DMS153 (cell line): ENCODE measurements at regions not wholly inside any gene's neighbourhood (a gene's known extent, or its start where the extent isn't known, plus 50 kb on each side); places are given as distances from the start of the nearest gene placed in this dataset.
A peak's percentile ranks its signal among the peaks of the same experiment; 100 is the strongest.

Experiments
- DNase-seq: peaks from one replicate; lab custom pipeline; 2025; lab: John Stamatoyannopoulos, UW

DNA sequence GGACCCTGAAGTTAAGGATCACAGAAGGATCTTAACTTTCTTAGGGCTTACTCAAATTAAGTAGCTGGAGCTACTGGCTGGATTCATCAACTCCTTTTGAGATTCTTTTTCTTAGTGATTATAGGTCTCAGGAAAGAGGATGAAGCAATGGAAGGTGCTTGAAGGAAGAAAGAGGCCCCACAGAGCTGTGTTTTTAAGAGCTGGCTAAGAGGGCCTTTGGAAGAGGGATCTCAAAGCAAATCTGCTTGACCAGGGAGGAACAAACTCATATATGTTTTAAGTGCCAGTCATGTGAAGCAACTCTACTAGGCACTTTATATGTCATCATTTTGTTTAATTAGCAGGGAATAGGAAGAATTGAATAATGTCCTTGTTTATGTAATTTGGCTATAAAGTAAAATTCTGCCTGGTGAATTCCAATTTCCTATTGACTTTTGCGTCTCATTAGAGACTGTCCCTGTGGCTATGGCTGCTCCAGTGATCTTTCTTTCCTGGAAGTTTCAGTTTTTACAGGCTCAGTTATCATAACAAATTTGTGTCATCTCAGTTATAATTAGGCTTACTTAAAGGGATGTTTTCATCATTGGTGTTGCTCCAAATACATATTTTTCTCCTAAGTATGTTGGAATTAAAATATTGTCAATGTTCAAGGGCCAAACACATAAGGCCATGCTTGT, 222.8 kb upstream of the CITED2 start:
- DNase-seq: no peak

DNA sequence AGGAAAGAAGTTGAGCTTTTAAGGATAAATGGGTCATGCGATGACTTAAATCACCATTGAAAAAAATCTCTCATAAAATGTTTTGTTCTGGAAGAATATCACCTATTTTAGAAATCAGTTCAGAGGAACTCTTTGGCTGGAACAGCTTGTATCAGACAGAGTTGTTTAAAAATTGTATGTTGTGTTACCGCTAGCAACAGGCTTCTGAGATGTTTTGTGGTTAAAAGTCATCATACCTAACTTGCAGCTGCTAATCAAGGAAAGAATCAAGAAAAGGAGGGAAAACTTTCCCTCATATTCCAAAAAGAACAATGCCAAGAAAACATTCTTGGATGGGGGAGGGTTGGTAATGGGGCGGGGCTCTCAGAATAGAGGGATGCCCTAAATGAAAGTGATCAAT, 220.7 kb upstream of the CITED2 start:
- no peak for DNase-seq

GRCh38 chr6:139594333-139594965, 220.0 kb upstream of the CITED2 start:
- no peak for DNase-seq

DNA sequence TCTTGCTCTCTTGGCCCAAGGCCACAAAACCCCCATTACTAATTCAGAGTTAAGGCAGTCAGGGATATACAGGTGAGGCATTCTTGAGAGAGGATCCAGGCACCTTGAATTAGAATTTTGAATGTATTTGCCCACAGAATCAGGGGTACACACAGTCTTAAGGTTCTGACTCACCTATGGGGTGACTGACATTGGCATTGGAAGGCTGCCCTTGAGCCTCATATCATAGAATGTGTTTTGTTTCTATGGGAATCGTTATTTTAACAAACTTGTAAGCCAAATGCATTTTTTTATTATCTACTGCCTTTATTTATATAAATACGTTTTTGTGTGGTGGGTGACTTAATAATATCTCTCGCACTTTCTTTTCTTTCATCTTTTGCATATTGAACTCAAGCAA, 218.6 kb upstream of the CITED2 start:
- DNase-seq: no peak

DNA sequence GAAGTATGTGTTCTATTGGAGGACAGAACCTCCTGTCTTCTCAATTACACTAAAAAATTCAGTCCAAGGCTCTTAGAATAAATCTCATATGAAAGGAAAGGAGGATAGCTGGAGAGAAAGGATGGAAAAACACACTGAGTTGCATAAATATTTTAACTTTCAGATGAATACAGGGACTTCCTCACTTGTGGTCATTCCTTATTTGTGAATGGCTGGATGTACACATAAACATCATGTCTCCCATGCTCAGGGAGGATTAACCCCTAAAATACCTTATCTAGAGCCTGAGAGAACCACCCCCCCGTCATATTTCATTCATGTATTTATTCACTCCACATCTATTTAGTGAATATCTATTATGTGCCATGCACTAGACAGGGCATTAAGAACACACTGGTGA, 217.6 kb upstream of the CITED2 start:
- no peak for DNase-seq

DNA sequence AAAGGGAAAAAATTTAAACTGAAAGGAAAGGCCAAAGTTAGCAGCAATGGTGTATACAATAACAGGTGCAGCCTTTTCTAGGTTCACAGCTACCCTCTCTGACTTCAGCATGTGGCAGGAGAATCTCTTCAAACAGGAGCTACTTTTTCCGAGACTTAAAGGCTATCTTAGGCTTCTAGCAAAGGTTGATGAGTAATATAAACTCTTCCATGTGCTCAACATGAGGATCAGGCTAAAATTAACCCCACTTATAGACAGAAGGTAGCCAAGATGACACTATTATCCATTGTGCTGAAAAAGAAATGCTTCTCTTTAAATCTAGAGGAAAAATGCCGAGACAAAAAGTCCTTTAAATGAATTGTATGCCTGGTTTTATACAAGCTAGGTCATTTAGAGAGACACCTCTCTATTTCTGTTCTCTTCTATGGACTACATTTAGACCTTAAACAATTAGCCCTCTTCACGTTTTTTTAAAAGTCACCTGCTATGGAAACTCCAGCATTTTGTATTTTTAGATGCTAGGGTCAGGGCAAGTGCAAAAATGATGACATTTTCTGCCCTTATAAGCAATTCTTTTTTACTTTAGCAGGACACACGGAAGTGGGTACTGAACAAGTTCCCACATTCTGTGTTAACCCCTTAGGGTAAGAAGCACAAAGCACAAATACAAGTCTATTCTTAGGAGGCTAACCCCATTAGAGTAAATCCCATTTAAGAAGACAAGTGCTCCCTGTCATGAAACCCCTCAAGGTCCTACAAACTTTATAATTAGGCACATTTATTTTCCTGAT, 216.8 kb upstream of the CITED2 start:
- no peak for DNase-seq

DNA sequence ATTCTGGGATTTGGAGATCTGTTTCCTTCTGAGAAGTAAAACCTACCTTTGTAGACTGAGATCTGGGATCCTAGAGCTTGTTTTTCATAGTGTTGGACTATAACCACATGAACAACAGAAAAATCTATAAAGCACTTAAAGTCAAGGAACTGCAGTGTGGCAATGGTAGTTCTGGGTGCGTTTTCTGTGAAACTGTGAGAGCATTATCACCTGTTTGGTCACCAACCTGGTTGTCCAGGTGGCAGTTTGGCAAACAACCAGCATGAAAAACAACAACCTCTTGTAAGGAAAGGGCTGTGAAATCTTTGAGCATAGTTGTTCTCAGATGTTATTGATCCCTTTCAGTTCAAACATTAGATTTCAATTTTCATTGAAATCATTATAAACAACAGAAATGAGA, 215.8 kb upstream of the CITED2 start:
- no peak for DNase-seq

GRCh38 chr6:139588734-139589593, 214.5 kb upstream of the CITED2 start:
- no peak for DNase-seq

- peak; percentile 97 for DNase-seq
Measured at GRCh38 chr6:139588076-139588639, 213.7 kb upstream of the CITED2 start.

GRCh38 chr6:139587469-139587868, 213.0 kb upstream of the CITED2 start:
- DNase-seq: no peak

DNA sequence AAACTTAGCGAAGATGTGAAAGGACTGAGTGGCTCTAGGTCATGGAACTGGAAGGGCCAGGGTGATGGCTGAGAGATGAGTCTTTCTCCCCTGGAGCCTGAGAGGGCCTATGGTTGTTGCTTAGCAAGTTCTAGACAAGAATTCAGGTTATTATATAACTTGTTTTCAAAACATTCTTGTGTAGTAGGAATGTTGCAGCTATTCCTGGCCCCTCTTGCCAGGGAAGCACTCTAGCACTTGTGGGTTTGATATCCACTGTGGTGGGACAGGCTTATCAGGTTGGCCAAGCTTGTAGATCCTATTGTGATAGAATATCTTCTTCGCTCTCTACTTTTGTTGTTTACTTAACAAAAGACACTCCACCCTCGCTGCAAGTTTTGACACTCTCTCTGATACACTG, 211.8 kb upstream of the CITED2 start:
- DNase-seq: no peak

DNA sequence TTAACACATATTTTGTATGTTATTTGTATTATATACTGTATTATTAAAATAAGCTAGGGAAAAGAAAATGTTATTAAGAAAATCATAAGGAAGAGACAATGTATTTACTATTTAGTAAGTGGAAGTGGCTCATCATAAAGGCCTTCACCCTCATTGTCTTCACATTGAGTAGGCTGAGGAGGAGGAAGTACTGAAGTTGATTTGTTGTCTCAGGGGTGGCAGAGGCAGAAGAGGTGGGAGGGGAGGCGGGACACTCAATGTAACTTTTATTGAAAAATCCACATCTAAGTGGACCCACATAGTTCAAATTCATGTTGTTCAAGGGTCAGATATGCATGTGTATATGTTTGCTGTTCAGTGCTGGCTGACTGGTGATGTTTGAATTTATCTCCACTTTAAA, 210.2 kb upstream of the CITED2 start:
- no peak for DNase-seq

DNA sequence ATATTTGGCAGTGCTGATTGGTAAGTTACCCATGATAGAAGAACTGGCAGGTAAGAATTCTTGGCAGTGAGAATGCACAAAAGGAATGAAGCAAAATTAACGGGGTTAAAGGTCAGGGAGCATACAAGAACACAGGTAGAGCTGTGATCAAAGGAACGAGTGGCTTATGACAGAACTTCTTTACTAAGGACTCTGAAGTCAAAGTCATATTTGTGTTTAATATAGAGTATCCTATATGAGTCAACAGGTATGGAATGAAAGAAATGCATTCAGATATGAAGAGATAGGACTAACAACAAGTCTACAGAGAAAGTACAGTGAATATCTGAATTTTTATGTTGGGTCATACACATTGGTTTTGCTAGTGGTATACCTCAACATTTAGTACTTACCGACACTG, 209.0 kb upstream of the CITED2 start:
- no peak for DNase-seq

DNA sequence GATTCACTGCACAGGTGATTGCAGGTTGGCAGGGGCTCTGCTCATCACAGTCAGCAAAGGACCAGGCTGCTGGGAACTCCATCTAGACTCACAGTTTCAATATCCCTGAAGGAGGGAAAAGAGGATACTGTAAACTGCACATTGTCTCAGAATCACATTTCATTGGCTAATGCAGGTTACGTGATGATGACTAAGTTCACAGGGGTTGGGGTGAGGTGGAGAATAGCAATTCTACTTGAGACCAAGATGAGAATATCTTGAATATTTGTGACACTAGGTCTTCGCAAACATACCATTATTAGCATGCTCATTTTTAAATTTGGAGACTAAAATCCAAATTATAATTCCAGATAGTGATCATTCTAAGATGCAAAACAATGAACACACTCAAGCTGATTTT, 208.5 kb upstream of the CITED2 start:
- DNase-seq: no peak

GRCh38 chr6:139581485-139581865, 207.0 kb upstream of the CITED2 start:
- DNase-seq: no peak

DNA sequence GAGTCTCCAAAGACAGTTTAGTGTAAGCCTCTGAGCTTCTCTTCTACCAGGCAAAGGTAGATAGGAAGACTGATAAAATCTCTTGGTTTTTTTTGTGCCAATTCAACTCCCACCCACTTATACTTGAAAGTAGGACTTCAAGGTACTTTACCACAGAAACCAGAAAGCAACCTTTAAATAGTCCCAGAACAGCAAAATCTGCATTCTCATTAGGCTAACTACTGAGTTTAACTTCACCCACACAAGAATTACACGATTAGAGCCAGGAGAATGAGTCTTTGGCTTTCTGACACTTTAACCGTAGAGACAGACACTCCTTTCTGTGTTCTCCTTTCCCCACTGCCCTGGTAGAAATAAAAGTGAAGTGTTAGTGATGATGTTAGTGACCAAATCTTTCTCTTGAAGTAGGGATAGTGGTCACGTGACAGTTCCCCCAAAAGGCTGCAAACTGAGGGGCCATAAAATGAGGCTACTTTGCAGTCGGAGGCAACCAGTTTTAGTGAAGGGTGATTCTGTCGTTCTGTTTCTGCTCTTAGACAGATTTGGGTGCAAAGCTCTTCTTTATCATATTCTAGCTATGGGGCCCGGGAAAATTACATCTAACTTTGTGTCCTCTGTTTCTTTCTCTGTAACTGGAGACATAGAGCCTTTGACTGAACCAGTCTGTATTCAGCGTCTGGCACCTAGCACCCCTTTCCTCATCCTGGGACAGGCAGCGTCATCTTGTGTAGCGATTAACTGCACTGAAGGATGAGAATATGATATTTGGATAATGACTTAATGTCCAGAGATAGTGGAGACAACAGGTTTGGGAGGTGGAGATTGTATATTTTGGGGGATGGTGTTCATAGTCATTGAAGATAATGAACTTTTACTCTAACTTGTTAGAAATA, 206.4 kb upstream of the CITED2 start:
- no peak for DNase-seq

DNA sequence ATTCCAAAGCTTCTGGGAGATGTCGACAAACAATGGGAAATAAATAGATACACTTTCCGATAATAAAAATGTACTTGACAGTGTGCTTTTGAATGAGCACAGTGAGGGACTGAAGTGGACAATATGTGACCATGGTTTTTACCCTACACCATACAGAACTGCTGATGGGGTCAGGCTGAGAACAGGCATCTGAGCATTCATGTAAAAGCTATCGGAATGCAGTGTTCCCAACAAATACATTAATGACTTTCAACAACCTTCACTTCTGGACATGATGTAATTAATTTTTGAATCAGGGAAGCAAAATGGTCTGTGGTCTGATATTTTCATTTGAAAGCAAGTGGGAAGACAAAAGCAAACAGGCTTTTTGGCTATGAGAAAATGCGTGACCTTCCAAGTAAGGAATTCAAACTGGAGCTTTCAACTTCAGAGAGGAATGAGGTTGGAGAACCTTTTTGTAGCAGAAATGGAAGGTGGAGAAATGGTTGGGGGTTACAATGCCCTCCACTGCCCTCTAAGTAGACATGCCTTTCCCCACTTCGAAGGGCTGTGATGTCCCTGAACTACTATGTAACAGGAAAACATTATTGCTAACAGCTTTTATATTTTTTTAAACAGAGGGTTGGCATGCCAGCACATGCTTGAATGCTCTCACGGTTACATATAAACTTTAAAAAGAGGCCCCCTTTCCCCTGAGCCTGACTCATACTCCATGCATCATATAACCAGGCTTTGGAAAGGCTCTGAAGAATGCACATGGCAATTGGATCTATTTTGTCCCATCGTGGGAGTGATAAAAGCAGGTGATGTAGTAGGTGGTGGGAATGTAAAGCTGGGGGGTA, 203.5 kb upstream of the CITED2 start:
- DNase-seq: no peak

GRCh38 chr6:139577124-139577762, 202.8 kb upstream of the CITED2 start:
- DNase-seq: no peak

- no peak for DNase-seq
Measured at GRCh38 chr6:139572001-139572400, 197.6 kb upstream of the CITED2 start.

DNA sequence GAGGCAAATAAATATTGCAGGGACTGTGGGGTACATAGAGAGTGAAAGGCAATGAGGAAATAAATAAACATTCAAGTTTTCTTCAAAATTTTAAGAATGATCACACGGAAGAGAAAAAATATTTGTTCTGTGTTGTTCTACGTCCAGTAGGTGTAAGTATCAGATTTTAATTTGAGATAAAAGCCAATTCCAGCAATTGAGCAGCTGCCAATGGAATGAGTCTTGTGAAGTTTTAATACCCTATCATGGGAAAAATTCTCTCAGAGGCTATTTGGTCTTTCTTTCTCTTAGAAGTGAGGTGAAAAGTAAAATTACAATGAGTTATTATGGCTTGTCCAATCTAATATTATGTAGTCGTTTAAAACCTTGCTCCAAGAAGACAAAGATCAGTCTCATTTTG, 195.7 kb upstream of the CITED2 start:
- DNase-seq: no peak
